SU-DHL-6 (cell line): ENCODE measurements at regions not wholly inside any gene's neighbourhood (a gene's known extent, or its start where the extent isn't known, plus 50 kb on each side); places are given as distances from the start of the nearest gene placed in this dataset.

Experiments
- H2AFZ ChIP-seq: fragments of 200-600 bp; sonication (generic); 2 replicates; pipeline ENCODE4 v1.6.1; 2014; ENCODE audit warnings: low read depth, mild to moderate bottlenecking, moderate library complexity, mixed read lengths, antibody characterized with exemption, low read length; ENCODE audit not compliant: severe bottlenecking
- H3F3A ChIP-seq: fragments of 200-600 bp; shearing (Covaris generic); 2 replicates; pipeline ENCODE4 v1.6.0; 2016; ENCODE audit warnings: antibody characterized with exemption, mild to moderate bottlenecking; ENCODE audit not compliant: insufficient read depth
- H3K27ac ChIP-seq: fragments of 200-600 bp; sonication (generic); 2 replicates; pipeline ENCODE4 v1.5.1; 2016; ENCODE audit warnings: low read depth, mild to moderate bottlenecking, low read length, moderate library complexity, mixed read lengths
- H3K27me3 ChIP-seq: fragments of 200-600 bp; sonication (generic), shearing (Covaris generic); 2 replicates; pipeline ENCODE4 v1.6.0; 2014; ENCODE audit warnings: mild to moderate bottlenecking, low read length
- H3K36me3 ChIP-seq: fragments of 200-600 bp; sonication (generic); 2 replicates; pipeline ENCODE4 v1.6.1; 2014; ENCODE audit warnings: mild to moderate bottlenecking, low read length, mixed read lengths
- H3K4me2 ChIP-seq: fragments of 300-600, 200-600 bp; shearing (Covaris generic), sonication (generic); 2 replicates; pipeline ENCODE4 v1.6.0; 2014; ENCODE audit warnings: low read length, low read depth, mild to moderate bottlenecking; ENCODE audit not compliant: poor library complexity, severe bottlenecking
- H3K4me3 ChIP-seq: fragments of 200-600 bp; sonication (generic); 2 replicates; pipeline ENCODE4 v1.5.1; 2014; ENCODE audit warnings: antibody characterized with exemption, low read length, mild to moderate bottlenecking, mixed read lengths; ENCODE audit not compliant: insufficient read depth, poor library complexity, severe bottlenecking
- H3K79me2 ChIP-seq: fragments of 200-600 bp; sonication (generic); 2 replicates; pipeline ENCODE4 v1.6.1; 2014; ENCODE audit warnings: mild to moderate bottlenecking, low read length, moderate library complexity; ENCODE audit not compliant: insufficient read depth
- H3K9ac ChIP-seq: fragments of 200-600 bp; sonication (generic); 2 replicates; pipeline ENCODE4 v1.7.0; 2014; ENCODE audit warnings: mild to moderate bottlenecking, low read length
- H3K9me2 ChIP-seq: fragments of 200-600 bp; sonication (generic); replicated peaks from 2 replicates; pipeline ENCODE4 v1.6.1; 2014; ENCODE audit warnings: low read length; ENCODE audit not compliant: insufficient read depth
- H3K9me3 ChIP-seq: fragments of 200-600 bp; sonication (generic); 2 replicates; pipeline ENCODE4 v1.6.1; 2014; ENCODE audit warnings: low read length, mixed read lengths; ENCODE audit not compliant: insufficient read depth
- H4K20me1 ChIP-seq: fragments of 200-600 bp; sonication (generic); 2 replicates; pipeline ENCODE4 v1.6.1; 2014; ENCODE audit warnings: low read depth, mild to moderate bottlenecking, antibody characterized with exemption, low read length, moderate library complexity, mixed read lengths
- CTCF ChIP-seq: fragments of 200-600 bp; sonication (generic); IDR thresholded peaks from one replicate; pipeline ENCODE4 v1.5.1; 2017; ENCODE audit warnings: antibody characterized with exemption, mild to moderate bottlenecking, low read length, moderate library complexity; ENCODE audit not compliant: insufficient read depth, poor library complexity, severe bottlenecking
- EZH2phosphoT487 ChIP-seq: fragments of 200-600 bp; sonication (generic), shearing (Covaris generic); conservative IDR thresholded peaks from 2 replicates; pipeline ENCODE4 v1.6.1; 2018; ENCODE audit warnings: mild to moderate bottlenecking, antibody characterized with exemption, low read length, moderate library complexity, mixed read lengths

- no peak overlapping the region for H3K4me2 ChIP-seq
- H3K27ac ChIP-seq, result no peak overlapping the region
- no peaks in the 10 kb centered on the region for H3K36me3 ChIP-seq
- no peaks in the 10 kb centered on the region for H3K9me3 ChIP-seq
- H3F3A ChIP-seq, result no peaks in the 10 kb centered on the region
- no peaks in the 10 kb centered on the region for H3K9me2 ChIP-seq
- H4K20me1 ChIP-seq, result no peaks in the 10 kb centered on the region
- H3K27me3 ChIP-seq, result no peaks in the 10 kb centered on the region
- no peak overlapping the region for H3K4me3 ChIP-seq
- no peak overlapping the region for H3K9ac ChIP-seq
- no peak overlapping the region for H2AFZ ChIP-seq
- H3K79me2 ChIP-seq, result no peaks in the 10 kb centered on the region
- TF ChIP-seq CTCF, result no peak
- TF ChIP-seq EZH2phosphoT487, result no peak
Observed at GRCh38 chr4:86481440-86481839, 112.7 kb upstream of the PTPN13 start.

- H2AFZ ChIP-seq, result no peak overlapping the region
- no peaks in the 10 kb centered on the region for H3F3A ChIP-seq
- no peaks in the 10 kb centered on the region for H3K9me3 ChIP-seq
- H3K27ac ChIP-seq, result no peak overlapping the region
- H3K4me3 ChIP-seq, result no peak overlapping the region
- H3K27me3 ChIP-seq, result no peaks in the 10 kb centered on the region
- no peak overlapping the region for H3K9ac ChIP-seq
- no peak overlapping the region for H3K4me2 ChIP-seq
- no peaks in the 10 kb centered on the region for H3K79me2 ChIP-seq
- no peaks in the 10 kb centered on the region for H3K36me3 ChIP-seq
- no peaks in the 10 kb centered on the region for H3K9me2 ChIP-seq
- TF ChIP-seq EZH2phosphoT487 (no peak), CTCF (no peak)
- no peaks in the 10 kb centered on the region for H4K20me1 ChIP-seq
Observed at GRCh38 chr4:86482306-86483172, 111.6 kb upstream of the PTPN13 start.

GRCh38 chr4:86483173-86483490, 111.0 kb upstream of the PTPN13 start:
- no peaks in the 10 kb centered on the region for H4K20me1 ChIP-seq
- no peaks in the 10 kb centered on the region for H3F3A ChIP-seq
- no peak overlapping the region for H3K27ac ChIP-seq
- no peak overlapping the region for H2AFZ ChIP-seq
- no peak overlapping the region for H3K4me3 ChIP-seq
- no peak overlapping the region for H3K4me2 ChIP-seq
- no peaks in the 10 kb centered on the region for H3K9me2 ChIP-seq
- H3K9ac ChIP-seq, result no peak overlapping the region
- no peaks in the 10 kb centered on the region for H3K79me2 ChIP-seq
- no peaks in the 10 kb centered on the region for H3K27me3 ChIP-seq
- H3K36me3 ChIP-seq, result no peaks in the 10 kb centered on the region
- TF ChIP-seq EZH2phosphoT487, result no peak
- TF ChIP-seq CTCF, result no peak
- H3K9me3 ChIP-seq, result no peaks in the 10 kb centered on the region
